Hematopoietic multipotent progenitor cell treated with erythropoietin and hydrocortisone succinate and interleukin-3 and kit ligand, for 6 days (in vitro differentiated cells): ENCODE measurements at regions not wholly inside any gene's neighbourhood (a gene's known extent, or its start where the extent isn't known, plus 50 kb on each side); places are given as distances from the start of the nearest gene placed in this dataset.

ENCODE experiments used
- DNase-seq: peaks from one replicate; pipeline ENCODE4 v3.0.0-alpha.2; 2015

GRCh38 chr11:119979701-119980100, 158.2 kb downstream of the TRIM29 start:
- no peak for DNase-seq

GRCh38 chr11:119978696-119979095, 159.2 kb downstream of the TRIM29 start:
- no peak for DNase-seq

- no peak for DNase-seq
Observed at GRCh38 chr11:119977881-119978280, 160.0 kb downstream of the TRIM29 start.

DNA sequence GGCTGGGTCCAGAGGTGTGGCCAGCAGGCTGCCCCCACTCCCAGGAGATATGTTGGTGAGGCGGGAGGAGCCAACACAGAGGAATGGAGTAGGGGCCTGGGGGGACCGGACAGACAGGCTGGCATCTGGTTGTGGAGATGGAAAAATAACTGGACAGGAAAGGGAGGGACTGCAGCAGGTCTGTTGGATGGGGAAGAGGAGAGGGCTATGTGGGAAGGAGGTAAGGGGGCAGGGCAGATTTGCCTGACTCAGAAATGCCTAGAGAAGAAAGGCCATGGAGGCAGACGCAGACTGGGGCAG, 160.4 kb downstream of the TRIM29 start:
- DNase-seq, result no peak

DNA sequence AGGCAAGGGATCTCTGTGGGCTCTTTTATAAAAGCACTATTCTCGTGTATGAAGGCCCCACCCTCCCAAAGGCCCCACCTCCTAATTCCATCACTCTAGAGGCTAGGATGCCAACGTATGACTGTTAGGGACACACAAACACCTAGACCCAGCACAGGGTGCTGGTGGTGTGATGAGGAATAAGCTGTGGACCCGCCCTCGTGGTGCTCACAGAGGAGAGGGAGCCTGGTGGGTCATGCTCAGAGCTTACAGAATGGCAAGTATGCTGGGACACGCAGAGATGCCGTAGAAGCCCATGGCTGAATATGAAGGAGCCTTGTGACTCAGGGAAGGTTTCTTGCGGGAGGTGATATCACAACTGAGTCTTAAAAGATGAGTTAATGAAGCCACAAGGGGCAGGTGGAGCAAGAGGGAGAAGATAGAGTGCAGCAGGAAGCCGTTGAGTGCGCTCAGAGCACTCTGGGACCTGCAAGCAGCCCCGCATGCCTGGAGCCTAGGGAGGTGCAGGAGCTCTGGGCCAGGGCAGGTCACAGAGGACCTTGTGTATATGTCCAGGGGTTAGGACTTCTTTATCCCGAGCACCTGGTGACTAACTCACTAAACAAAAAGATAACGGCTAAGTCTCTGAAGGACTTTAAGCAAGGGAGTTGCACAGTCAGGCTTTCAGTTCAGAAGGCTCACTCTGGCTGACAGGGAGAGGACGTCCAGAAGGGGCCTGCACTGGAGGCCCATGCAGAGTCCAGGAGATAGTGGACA, 160.9 kb downstream of the TRIM29 start:
- no peak for DNase-seq

DNA sequence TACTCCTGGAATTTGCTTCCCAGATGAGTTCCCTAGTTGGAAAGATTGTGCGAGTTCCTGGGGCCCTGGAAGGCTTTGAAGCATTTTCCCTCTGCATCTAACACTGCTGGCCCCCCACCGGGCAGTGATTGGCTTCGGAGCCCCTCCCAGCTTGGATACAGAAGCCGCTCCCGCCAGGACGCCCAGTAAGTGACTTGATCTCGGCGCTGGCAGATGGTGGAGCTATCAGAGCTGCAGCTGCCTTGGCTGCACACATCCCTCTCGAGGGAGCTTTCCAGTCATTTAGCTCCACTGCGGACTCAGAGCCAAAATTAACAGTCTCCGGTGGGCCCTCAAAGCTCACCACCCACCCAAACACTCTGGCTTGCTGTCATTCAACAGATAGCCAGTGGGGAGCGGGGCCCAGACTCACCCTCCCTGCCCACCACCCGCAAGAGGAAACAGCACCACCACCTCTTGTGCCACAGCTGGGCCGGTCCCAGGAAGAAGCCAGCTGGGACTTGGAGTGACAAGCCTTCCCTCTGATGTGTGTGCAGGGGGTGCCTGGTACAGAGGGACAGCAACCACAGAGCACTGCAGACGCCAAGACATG, 162.3 kb downstream of the TRIM29 start:
- DNase-seq, result no peak

DNA sequence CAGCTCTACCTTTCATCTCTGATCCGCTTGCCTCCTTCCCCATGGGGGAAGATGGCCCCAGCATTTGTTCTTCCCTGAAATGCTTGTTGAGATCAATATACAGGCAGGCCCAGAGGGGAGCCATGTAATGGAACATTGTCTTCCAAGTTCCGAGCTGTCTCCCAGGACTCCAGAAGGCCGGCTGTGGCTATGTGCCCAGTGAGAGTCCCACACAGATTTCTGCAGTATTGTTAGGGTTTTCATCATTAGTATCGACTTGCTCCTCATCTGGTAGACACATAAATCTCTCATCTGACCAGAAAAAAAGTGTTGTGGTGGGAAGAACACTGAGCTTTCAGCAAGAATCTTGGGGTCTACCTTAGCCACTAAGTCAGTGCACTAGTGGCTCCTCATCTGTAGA, 163.4 kb downstream of the TRIM29 start:
- DNase-seq, result no peak

DNA sequence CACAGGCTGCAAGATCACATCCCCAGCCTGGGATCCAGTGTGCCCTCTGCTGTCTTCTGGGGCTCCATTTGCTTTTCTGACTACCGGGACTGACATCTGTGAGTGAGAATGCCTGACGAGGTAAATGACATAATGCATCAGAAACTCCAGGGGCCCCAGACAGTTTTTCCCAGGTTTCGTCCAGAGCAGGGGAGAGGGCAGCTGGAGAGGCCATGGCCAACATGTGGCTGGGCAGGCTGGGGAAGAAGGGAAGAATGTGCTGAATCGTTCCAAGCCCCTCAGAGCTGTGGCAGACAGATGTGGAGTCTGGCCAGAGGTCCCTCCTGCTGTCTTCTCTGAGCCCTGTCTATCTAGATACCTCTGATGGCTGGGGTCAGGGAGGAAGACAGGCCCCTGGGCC, 163.9 kb downstream of the TRIM29 start:
- DNase-seq, result no peak

GRCh38 chr11:119972281-119972680, 165.6 kb downstream of the TRIM29 start:
- no peak for DNase-seq

DNA sequence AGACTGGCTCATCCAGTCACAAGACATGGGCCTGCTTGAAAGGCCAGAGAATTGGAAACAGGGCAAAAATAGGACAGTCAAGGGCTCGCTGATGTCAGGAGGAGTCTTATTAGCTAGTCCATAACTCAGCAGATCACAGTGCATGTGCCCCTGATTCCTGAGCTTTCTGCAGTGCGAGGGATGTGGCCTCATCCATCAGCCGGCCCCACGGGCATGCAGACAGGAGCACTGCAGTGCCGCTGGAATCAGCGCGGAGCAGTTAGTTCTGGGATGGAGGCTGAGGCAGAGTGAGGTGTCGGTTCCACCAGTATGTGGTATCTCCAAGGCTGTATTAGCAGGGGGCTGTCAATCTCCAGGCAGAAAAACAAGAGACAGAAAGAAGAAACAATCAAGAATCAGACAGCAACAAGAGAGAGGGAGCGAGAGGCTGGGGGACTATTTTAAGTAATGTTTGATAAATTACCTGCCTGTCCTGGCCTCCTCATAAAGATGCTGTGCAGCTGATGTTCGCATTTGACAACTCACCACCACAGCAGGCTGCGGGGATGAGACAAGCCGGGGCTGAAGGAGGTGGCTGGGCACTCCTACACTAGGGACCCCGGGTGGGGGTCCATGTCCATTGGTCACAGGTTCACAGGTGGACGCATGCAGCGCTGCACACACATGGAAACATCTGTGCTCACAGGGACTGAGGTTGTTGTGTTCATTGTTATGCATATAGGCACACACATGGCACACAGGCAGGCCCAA, 167.2 kb downstream of the TRIM29 start:
- no peak for DNase-seq

DNA sequence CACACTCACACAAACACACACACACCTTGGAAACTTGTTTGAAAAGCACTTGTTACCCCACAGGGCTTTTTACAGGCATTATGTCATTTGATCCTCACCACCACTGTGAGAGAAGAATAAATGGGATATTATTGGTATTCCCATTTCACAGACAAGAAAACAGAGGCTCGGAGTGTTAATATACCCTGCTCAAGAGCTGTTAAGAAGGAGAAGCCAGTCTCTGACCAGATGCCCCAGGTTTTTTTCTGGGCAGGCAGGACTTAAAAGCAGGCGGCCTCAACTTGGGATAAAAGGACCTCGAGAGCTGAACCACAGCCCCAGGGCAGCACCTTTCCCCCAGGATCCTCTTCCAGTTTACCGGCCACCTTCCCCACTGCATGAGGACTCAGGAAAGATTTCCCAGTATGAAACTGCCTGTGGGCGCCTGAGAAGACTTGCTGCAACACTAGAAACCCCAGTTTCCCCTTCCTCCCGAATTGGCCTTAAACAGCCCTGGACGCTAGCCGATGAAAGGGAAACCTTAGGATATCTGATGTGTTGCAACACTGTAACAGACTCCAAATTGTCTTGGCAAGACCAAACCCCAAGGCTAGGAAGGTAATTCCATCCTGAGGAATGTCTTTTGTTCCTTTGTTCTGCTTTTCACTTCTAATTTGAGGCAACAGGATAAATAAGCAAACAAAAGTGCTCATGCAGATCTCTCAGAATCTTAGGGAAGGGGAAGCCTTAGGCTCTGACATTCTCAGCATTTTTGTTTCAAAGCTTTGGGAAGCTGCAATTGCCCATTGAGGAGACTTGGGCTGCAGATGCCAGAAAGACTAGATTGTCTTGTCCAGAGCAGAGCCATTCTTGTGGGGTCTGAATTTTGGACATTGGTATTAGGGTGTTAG, 173.5 kb downstream of the TRIM29 start:
- no peak for DNase-seq

- DNase-seq, result no peak
Observed at GRCh38 chr11:119957951-119958350, 180.0 kb downstream of the TRIM29 start.

DNA sequence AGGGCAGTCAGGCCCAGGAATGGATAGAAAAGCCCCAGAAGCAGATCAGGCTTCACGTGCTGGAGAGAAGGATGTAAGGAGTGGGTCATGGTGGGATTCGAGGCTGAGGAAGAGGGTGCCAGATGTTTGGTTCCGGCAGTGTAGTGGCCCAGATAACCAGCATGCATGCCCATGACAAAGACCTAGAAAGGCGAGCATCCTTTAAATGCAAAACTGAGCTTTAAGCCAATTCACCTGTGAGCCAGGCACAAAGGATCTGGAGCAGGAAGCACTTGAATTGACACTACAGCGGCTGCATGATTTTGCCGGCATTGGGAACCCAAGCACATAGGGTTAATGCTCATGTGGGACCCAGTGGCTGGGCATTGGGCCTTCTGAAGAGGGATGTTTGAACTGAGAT, 185.5 kb downstream of the TRIM29 start:
- DNase-seq, result no peak

DNA sequence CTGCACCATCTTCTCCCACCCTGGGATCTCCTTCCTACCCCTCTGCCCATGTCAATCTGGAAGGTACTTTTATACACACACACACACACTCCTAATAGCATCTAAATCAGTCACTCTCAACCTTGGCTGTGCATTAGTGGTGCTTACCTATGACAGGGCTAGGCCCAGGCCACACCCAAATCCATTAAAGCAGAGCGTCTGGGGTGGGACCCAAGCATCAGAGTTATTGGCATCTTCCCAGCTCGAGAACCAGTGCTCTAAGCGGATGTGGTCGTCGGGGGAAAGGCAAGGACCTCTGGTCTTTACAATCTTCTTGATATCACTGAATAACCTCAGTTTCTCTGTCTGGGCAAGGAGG, 194.6 kb downstream of the TRIM29 start:
- DNase-seq, result no peak

DNA sequence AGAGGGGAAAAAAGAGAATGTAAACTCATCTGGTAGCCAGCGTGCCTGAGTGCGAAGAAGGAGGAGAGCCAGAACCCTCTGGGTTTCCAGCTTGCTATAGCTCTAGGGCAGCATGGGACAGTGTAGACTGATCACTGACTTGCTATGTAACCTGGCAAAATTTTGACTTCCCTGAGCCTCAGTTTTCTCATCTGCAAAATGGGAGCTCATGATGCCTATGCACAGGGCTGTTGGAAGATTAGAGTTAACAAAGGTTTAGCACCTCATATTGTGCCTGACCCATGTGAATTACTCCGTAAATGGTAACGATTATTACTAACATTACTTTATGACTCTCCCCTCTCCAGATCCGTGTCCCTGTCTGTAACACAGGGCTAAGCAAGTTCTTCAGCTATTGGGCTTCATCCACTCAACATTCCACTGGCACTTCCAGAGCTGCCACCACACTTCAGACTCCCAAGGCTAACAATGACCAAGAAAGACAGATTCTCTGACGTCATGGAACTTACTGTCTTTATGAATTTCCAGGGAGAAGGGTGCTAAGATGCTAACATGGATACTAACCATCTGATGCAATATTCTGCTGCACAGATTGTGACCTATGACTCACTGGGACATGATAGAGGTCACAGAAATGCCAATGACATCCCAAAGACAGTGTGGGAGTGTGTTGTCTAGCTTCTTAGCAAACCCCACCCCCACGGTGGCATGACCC, 195.2 kb downstream of the TRIM29 start:
- no peak for DNase-seq

GRCh38 chr11:119941636-119942411, 196.1 kb downstream of the TRIM29 start:
- DNase-seq, result no peak

DNA sequence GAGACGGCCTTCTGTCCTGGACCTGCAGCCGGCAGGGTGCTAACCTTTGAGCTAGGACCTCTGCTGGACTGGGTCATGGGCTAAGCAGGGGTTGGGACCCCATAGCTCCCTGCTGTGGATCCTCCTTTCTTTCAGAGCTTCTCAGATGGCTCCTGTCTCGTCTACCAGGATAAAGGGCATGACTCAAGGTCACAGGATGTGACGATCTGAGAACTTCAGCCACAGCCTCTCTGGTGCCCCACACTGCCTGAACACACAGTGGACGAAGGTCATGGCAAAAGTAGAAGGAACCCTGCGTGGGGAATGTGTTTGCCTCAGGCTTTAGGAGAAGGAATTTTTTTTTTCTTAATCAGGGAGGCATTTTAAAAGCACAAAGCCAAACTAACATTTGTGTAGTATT, 196.7 kb downstream of the TRIM29 start:
- no peak for DNase-seq

- DNase-seq, result no peak
Observed at GRCh38 chr11:119940401-119940976, 197.4 kb downstream of the TRIM29 start.

- DNase-seq, result no peak
Observed at GRCh38 chr11:119937412-119937811, 200.5 kb downstream of the TRIM29 start.

GRCh38 chr11:119936426-119936825, 201.5 kb downstream of the TRIM29 start:
- DNase-seq, result no peak

- DNase-seq, result no peak
Observed at GRCh38 chr11:119935349-119935925, 202.5 kb downstream of the TRIM29 start.
